Small intestine (tissue), 7 donors: ENCODE measurements at regions not wholly inside any gene's neighbourhood (a gene's known extent, or its start where the extent isn't known, plus 50 kb on each side); places are given as distances from the start of the nearest gene placed in this dataset.
"Not testable (repeated sequence)": the region's sequence is repeated elsewhere in the genome, so short reads cannot be mapped to it uniquely, and the experiment has no call there.

Experiments used
- DNase-seq, 2 donors: peaks; one replicate each; pipeline versions ENCODE4 v3.0.0 to v3.0.0-alpha.2; 2013
- FAIRE-seq: peaks from 2 replicates; lab custom pipeline; 2012; peaks lifted over from hg19 to GRCh38; lab: Jason Lieb, UNC
- H3K27ac ChIP-seq, 3 donors: one replicate each; pipeline ENCODE4 v1.5.1; 2013; ENCODE audit warnings: low read length in 2 of 3, mild to moderate bottlenecking in 2 of 3, control low read depth in 1 of 3, inconsistent platforms in 1 of 3, low read depth in 1 of 3, moderate library complexity in 1 of 3
- H3K27me3 ChIP-seq, 3 donors: one replicate each; pipeline ENCODE4 v1.6.1; 2013; ENCODE audit warnings: low read length in 3 of 3, inconsistent platforms in 1 of 3; ENCODE audit not compliant: control insufficient read depth in 3 of 3, insufficient read depth in 3 of 3
- H3K36me3 ChIP-seq, 3 donors: one replicate each; pipeline ENCODE4 v1.6.1; 2013; ENCODE audit warnings: low read length in 3 of 3, inconsistent platforms in 1 of 3, low read depth in 1 of 3, mild to moderate bottlenecking in 1 of 3, moderate library complexity in 1 of 3; ENCODE audit not compliant: control insufficient read depth in 3 of 3, insufficient read depth in 2 of 3
- H3K4me1 ChIP-seq, 3 donors: one replicate each; pipeline ENCODE4 v1.6.1; 2013; ENCODE audit warnings: low read length in 2 of 3, inconsistent platforms in 1 of 3, low read depth in 1 of 3, mild to moderate bottlenecking in 1 of 3, moderate library complexity in 1 of 3; ENCODE audit not compliant: control insufficient read depth in 3 of 3, insufficient read depth in 2 of 3
- H3K4me3 ChIP-seq, 3 donors: one replicate each; pipeline ENCODE4 v1.5.1; 2013; ENCODE audit warnings: low read length in 3 of 3, control low read depth in 1 of 3, inconsistent platforms in 1 of 3, low read depth in 1 of 3, mild to moderate bottlenecking in 1 of 3, moderate library complexity in 1 of 3
- H3K9me3 ChIP-seq, 2 donors: one replicate each; pipeline ENCODE4 v1.6.1; 2013; ENCODE audit warnings: low read depth in 1 of 2, low read length in 1 of 2; ENCODE audit not compliant: control insufficient read depth in 2 of 2, insufficient read depth in 1 of 2
- WGBS, 3 donors: extraction: QIAGEN DNeasy Blood & Tissue Kit; methylation state at CpG; one replicate each; pipeline ENCODE4 v1.1.7; 2013; 5-methylcytosine and 5-hydroxymethylcytosine counted together
- donor health status: healthy with polysubstance abuse.
- donor health status: control.
- donor health status: control.
- donor health status: Bipolar disorder and iron deficiency.
- donor health status: healthy.

- no peak for DNase-seq
- no peak for FAIRE-seq
- Histone ChIP-seq H3K27ac (no peak overlapping the region), H3K27me3 (no peaks in the 10 kb centered on the region), H3K4me3 (no peak overlapping the region), H3K36me3 (no peaks in the 10 kb centered on the region), H3K9me3 (peaks cover 2 to 9% of the 10 kb centered on the region in 2 donors), H3K4me1 (no peaks in the 10 kb centered on the region)
- WGBS, 3 donors: 54 to 64% (median 54%) methylated on average over 5 of the region's 5 CpGs
These were observed 437.5 kb upstream of the TMEM132C start for GRCh38 chr12:127829281-127830064.

- no peak overlapping the region for H3K4me3 ChIP-seq
- no peaks in the 10 kb centered on the region for H3K27me3 ChIP-seq
- peaks cover 2 to 9% of the 10 kb centered on the region in 2 donors for H3K9me3 ChIP-seq
- H3K4me1 ChIP-seq: no peaks in the 10 kb centered on the region
- FAIRE-seq (no peak), DNase-seq (no peak)
- 50 to 68% (median 61%) methylated on average over 2 of the region's 2 CpGs for WGBS, 3 donors
- H3K36me3 ChIP-seq: no peaks in the 10 kb centered on the region
- no peak overlapping the region for H3K27ac ChIP-seq
These were observed 436.9 kb upstream of the TMEM132C start for GRCh38 chr12:127830065-127830460.

- Histone ChIP-seq H3K36me3 (no peaks in the 10 kb centered on the region), H3K27me3 (no peaks in the 10 kb centered on the region), H3K4me3 (no peak overlapping the region), H3K9me3 (peaks cover 2 to 7% of the 10 kb centered on the region in 2 donors), H3K27ac (no peak overlapping the region), H3K4me1 (no peaks in the 10 kb centered on the region)
- DNase-seq (no peak), FAIRE-seq (no peak)
- 85 to 97% (median 88%) methylated on average over 3 of the region's 3 CpGs for WGBS, 3 donors
These were observed 436.2 kb upstream of the TMEM132C start for GRCh38 chr12:127830730-127831129.

GRCh38 chr12:127832172-127832571, 434.8 kb upstream of the TMEM132C start:
- no peaks in the 10 kb centered on the region for H3K4me1 ChIP-seq
- H3K27me3 ChIP-seq: no peaks in the 10 kb centered on the region
- FAIRE-seq (no peak), DNase-seq (no peak)
- peaks cover 0 to 2% of the 10 kb centered on the region in 2 donors for H3K9me3 ChIP-seq
- no peak overlapping the region for H3K27ac ChIP-seq
- H3K36me3 ChIP-seq: no peaks in the 10 kb centered on the region
- no peak overlapping the region for H3K4me3 ChIP-seq
- WGBS, 3 donors: 87 to 95% (median 91%) methylated on average over 3 of the region's 3 CpGs

- not testable (repeated sequence) for H3K27me3 ChIP-seq, H3K4me3 ChIP-seq, DNase-seq, FAIRE-seq, H3K9me3 ChIP-seq, H3K36me3 ChIP-seq, H3K4me1 ChIP-seq, H3K27ac ChIP-seq
- WGBS, 3 donors: 58 to 69% (median 61%) methylated on average over 4 of the region's 4 CpGs
These were observed 430.2 kb upstream of the TMEM132C start for GRCh38 chr12:127836802-127837201.

GRCh38 chr12:127857661-127858060, 409.3 kb upstream of the TMEM132C start:
- DNase-seq (no peak), FAIRE-seq (no peak)
- peaks cover 0 to 3% of the 10 kb centered on the region in 2 donors for H3K9me3 ChIP-seq
- no peaks in the 10 kb centered on the region for H3K4me1 ChIP-seq
- H3K4me3 ChIP-seq: no peak overlapping the region
- no peaks in the 10 kb centered on the region for H3K36me3 ChIP-seq
- no peak overlapping the region for H3K27ac ChIP-seq
- H3K27me3 ChIP-seq: no peaks in the 10 kb centered on the region
- 44 to 75% (median 64%) methylated on average over 5 of the region's 5 CpGs for WGBS, 3 donors

GRCh38 chr12:127860536-127860935, 406.4 kb upstream of the TMEM132C start:
- FAIRE-seq: no peak

GRCh38 chr12:127861406-127861805, 405.6 kb upstream of the TMEM132C start:
- no peak for DNase-seq
- no peaks in the 10 kb centered on the region for H3K27me3 ChIP-seq
- no peaks in the 10 kb centered on the region for H3K36me3 ChIP-seq
- no peak for FAIRE-seq
- H3K9me3 ChIP-seq: peaks cover 0 to 1% of the 10 kb centered on the region in 2 donors
- no peak overlapping the region for H3K4me3 ChIP-seq
- no peak overlapping the region for H3K27ac ChIP-seq
- WGBS, 3 donors: 62 to 69% (median 67%) methylated on average over 3 of the region's 3 CpGs
- no peaks in the 10 kb centered on the region for H3K4me1 ChIP-seq

More at GRCh38 chr12:127860536-127860935, 406.4 kb upstream of the TMEM132C start:
- Histone ChIP-seq H3K27me3 (no peaks in the 10 kb centered on the region), H3K36me3 (no peaks in the 10 kb centered on the region), H3K27ac (no peak overlapping the region), H3K9me3 (peaks cover 0 to 3% of the 10 kb centered on the region in 2 donors), H3K4me1 (no peaks in the 10 kb centered on the region), H3K4me3 (no peak overlapping the region)
- no peak for DNase-seq
- 79 to 84% (median 80%) methylated on average over 6 of the region's 6 CpGs for WGBS, 3 donors
